Kidney epithelial cell (primary cell): ENCODE measurements at regions not wholly inside any gene's neighbourhood (a gene's known extent, or its start where the extent isn't known, plus 50 kb on each side); places are given as distances from the start of the nearest gene placed in this dataset.

Experiments
- DNase-seq: peaks from one replicate; pipeline ENCODE4 v3.0.0-alpha.2; 2010; ENCODE audit warnings: low read depth
- H3K27me3 ChIP-seq: 2 replicates; pipeline ENCODE4 v1.6.0; 2011; ENCODE audit warnings: low read length; ENCODE audit not compliant: control insufficient read depth, insufficient read depth
- H3K36me3 ChIP-seq: 2 replicates; pipeline ENCODE4 v1.5.1; 2011; ENCODE audit warnings: low read length; ENCODE audit not compliant: control insufficient read depth, insufficient read depth
- H3K4me3 ChIP-seq: 2 replicates; pipeline ENCODE4 v1.5.1; 2011; ENCODE audit warnings: low read depth, mild to moderate bottlenecking, control low read depth, low read length
- CTCF ChIP-seq: IDR thresholded peaks from 2 replicates; pipeline ENCODE4 v1.5.1; 2011; ENCODE audit warnings: mild to moderate bottlenecking, moderate library complexity, low read length, control low read depth, inconsistent platforms; ENCODE audit not compliant: insufficient read depth, poor library complexity, severe bottlenecking

- Histone ChIP-seq H3K27me3 (no peaks in the 10 kb centered on the region), H3K36me3 (no peaks in the 10 kb centered on the region), H3K4me3 (no peak overlapping the region)
- DNase-seq = no peak
- TF ChIP-seq CTCF = no peak
Observed at GRCh38 chr5:133714161-133714915, 102.0 kb upstream of the FSTL4 start.

GRCh38 chr5:133713751-133714150, 101.4 kb upstream of the FSTL4 start:
- no peak overlapping the region for H3K4me3 ChIP-seq
- TF ChIP-seq CTCF = no peak
- no peaks in the 10 kb centered on the region for H3K27me3 ChIP-seq
- no peak for DNase-seq
- H3K36me3 ChIP-seq = no peaks in the 10 kb centered on the region

GRCh38 chr5:133713209-133713608, 100.9 kb upstream of the FSTL4 start:
- Histone ChIP-seq H3K27me3 (no peaks in the 10 kb centered on the region), H3K36me3 (no peaks in the 10 kb centered on the region), H3K4me3 (no peak overlapping the region)
- TF ChIP-seq CTCF = no peak
- no peak for DNase-seq

- Histone ChIP-seq H3K27me3 (no peaks in the 10 kb centered on the region), H3K4me3 (no peak overlapping the region), H3K36me3 (no peaks in the 10 kb centered on the region)
- no peak for DNase-seq
- no peak for TF ChIP-seq CTCF
Observed at GRCh38 chr5:133712562-133712961, 100.2 kb upstream of the FSTL4 start.

GRCh38 chr5:133709209-133709725, 96.9 kb upstream of the FSTL4 start:
- no peaks in the 10 kb centered on the region for H3K36me3 ChIP-seq
- H3K4me3 ChIP-seq = no peak overlapping the region
- no peaks in the 10 kb centered on the region for H3K27me3 ChIP-seq
- TF ChIP-seq CTCF = no peak
- no peak for DNase-seq
